Transverse colon (tissue), 3 donors: ENCODE measurements at regions not wholly inside any gene's neighbourhood (a gene's known extent, or its start where the extent isn't known, plus 50 kb on each side); places are given as distances from the start of the nearest gene placed in this dataset.

Source experiments
- CTCF ChIP-seq, 5 experiments: fragments of 200-600 bp in 3 of 5; fragments of 450-650 bp in 2 of 5; sonication (generic) in 3 of 5; IDR thresholded peaks; 1 replicate in 2 of 5; 2 replicates in 3 of 5; pipeline ENCODE4 v1.5.1; 2016 to 2017; ENCODE audit warnings: antibody characterized with exemption in 5 of 5, inconsistent platforms in 3 of 5, mild to moderate bottlenecking in 2 of 5, moderate library complexity in 1 of 5
- EP300 ChIP-seq: sonication (generic); formaldehyde crosslinking; IDR thresholded peaks from one replicate; pipeline ENCODE4 v1.6.1; 2017; ENCODE audit warnings: antibody characterized with exemption, low read depth
- POLR2A ChIP-seq: fragments of 450-650 bp; IDR thresholded peaks from one replicate; pipeline ENCODE4 v1.6.1; 2016; ENCODE audit warnings: antibody characterized with exemption, mild to moderate bottlenecking, moderate library complexity

GRCh38 chr1:165988817-165989216 lies 161.4 kb downstream of the UCK2 start:
- TF ChIP-seq CTCF (IDR thresholded peaks at IDR 0.05) (no peak), POLR2A (no peak), EP300 (no peak)
